ENCODE measurements at regions not wholly inside any gene's neighbourhood (a gene's known extent, or its start where the extent isn't known, plus 50 kb on each side); places are given as distances from the start of the nearest gene placed in this dataset.

DNA sequence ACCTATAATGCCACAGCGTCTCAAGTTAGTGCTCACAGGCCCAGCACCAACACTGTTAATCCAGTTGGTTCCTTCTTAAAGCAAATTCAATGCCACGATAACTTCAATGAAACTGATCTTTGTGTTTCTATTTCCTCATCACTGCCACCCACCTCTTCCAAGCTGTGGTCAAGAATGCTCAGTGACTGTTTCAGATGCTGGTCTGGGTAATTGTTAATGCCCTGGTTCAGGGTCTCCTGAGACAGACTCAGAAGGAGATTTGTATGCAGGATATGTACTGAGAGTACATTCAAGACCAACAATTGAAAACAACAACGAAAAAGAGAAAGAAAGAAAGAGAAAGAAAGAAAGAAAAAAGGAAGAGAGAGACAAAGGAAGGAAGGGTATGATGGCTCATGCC lies 505.3 kb downstream of the TLE4 start:
- no peak for DNase-seq (ENCODE audit: low spot score)
- TF ChIP-seq, protein P1, sequence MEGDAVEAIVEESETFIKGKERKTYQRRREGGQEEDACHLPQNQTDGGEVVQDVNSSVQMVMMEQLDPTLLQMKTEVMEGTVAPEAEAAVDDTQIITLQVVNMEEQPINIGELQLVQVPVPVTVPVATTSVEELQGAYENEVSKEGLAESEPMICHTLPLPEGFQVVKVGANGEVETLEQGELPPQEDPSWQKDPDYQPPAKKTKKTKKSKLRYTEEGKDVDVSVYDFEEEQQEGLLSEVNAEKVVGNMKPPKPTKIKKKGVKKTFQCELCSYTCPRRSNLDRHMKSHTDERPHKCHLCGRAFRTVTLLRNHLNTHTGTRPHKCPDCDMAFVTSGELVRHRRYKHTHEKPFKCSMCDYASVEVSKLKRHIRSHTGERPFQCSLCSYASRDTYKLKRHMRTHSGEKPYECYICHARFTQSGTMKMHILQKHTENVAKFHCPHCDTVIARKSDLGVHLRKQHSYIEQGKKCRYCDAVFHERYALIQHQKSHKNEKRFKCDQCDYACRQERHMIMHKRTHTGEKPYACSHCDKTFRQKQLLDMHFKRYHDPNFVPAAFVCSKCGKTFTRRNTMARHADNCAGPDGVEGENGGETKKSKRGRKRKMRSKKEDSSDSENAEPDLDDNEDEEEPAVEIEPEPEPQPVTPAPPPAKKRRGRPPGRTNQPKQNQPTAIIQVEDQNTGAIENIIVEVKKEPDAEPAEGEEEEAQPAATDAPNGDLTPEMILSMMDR (IDR thresholded peaks at IDR 0.05; ENCODE audit: extremely low read depth, missing control alignments): no peak

DNA sequence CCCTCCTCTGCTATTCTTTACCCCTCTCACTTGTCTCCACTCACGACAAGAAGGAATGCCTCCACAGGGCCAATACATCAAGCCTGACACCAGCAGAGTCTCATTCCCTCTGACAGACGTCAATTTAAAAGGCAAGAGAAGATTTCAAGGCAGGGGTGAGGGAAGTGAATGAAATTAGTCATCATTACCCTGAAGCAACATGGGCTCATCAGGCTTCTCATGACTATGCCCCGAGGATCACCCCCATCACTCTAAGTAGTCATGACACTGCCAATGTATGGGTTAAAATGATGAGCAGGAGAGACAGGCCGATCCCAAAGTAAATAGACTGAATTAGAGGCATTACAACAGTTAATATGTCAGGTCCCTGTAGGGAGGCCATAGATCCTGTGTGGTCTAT lies 504.4 kb downstream of the TLE4 start:
- TF ChIP-seq, protein P1 (IDR thresholded peaks at IDR 0.05; ENCODE audit: extremely low read depth, missing control alignments): no peak
- DNase-seq (ENCODE audit: low spot score): no peak

DNA sequence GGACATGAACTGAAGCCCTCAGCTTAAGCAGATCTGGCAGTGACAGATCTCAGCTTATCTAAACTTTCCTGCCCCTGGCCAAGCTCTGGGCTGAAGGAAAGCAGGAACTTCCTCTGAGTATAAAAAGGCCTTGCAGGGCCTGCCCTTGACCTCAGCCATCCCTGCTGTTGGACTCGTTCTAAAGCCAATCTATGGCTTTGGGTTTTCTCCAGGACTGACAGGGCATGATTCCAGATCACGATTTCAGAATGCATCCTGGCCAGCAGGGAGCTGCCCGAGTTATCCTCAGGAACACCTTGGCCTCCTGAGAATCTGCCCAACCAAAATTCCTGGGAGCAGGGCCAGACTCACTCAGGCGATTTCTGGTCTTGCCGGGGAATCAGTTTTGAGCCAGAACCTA lies 502.7 kb downstream of the TLE4 start:
- TF ChIP-seq, protein P1 (IDR thresholded peaks at IDR 0.05; ENCODE audit: extremely low read depth, missing control alignments): no peak
- DNase-seq (ENCODE audit: low spot score): no peak

DNA sequence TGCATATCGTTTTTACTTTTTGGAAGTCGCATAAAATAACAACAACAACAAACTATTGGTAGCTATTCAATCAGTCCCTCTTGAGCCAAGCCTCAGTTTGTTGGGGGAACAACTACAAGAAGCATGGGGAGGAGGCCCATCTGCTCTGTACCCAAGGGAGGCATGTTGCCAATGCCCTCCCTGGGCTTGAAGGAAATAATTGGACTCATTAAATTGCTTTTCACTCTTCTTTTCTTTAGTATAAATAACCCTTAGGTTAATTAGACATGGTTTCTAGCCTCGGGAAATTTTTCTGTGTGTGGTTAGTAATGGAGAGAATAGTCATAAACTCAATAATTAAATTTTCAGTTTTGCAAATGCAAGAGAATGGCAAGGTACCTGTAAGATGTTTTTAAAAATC lies 500.7 kb downstream of the TLE4 start:
- TF ChIP-seq, protein P1 (IDR thresholded peaks at IDR 0.05; ENCODE audit: extremely low read depth, missing control alignments): no peak
- DNase-seq (ENCODE audit: low spot score): no peak

DNA sequence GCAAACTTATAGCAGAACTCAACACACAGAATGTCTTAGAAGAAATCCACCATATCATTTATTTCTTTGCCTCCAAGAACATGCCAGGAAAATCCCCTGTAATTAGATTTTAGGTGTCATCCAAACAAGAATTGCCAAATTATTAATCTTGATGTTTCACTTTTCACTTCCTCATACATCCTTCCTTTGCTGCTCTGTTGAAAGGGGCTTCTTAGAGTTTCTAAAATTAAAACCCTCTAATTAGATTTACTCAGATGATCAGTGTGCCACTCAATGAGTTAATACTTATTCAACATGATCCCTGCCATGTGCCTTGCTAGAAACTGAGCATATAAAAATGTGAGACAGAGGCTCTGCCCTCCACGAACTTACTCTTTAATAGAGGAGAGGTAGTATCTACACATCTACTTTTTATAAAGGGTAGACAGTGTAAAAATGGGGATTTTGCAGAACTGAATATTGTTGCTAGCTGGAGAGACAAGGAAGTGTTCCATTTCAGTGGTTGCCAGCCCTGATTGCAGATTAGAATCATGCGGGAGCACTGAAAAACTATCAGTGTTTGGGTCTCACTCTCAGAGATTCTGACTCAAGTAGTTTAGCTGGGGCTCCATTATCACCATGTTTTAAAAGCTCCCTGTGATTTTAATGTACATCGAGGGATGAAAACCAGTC lies 498.4 kb downstream of the TLE4 start:
- DNase-seq (ENCODE audit: low spot score): no peak
- TF ChIP-seq, protein P1 (IDR thresholded peaks at IDR 0.05; ENCODE audit: extremely low read depth, missing control alignments): no peak

DNA sequence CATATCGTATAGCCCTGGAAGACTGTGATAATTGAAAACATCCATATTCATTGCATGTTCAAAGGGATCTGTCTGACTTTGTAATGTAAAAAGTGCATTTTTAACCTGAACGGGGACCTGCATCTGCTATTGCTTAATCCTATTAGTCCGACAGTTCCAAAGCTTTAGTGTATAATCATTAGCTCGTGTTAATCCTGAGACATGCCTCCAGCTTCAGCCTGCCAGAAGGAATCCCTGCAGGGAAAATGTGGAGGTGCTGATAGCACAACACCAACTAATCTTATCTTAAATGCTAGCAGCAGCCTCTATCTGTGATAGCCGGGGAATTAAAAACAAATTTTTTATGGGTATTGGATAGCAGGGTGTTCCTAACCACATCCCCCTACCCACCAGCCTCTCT lies 495.2 kb downstream of the TLE4 start:
- TF ChIP-seq, protein P1 (IDR thresholded peaks at IDR 0.05; ENCODE audit: extremely low read depth, missing control alignments): no peak
- DNase-seq (ENCODE audit: low spot score): no peak

DNA sequence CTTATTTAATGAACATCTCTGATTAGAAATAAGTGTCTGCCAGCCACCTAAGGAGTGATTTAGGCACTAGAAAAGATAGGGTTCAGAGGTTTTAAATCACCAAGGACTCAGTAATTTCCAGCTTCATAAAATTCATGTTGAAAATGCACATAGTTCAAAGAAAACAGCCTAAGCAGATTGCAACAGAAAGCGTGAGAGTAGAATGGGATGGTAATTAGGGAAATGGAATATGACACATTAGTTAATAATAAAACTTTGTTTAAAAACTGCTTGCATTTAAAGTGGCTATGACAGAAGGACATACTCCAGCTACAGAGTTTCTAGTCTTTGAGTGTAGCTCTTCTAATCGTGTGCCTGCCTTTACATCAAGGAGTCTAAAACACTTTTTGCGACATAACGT lies 490.8 kb downstream of the TLE4 start:
- TF ChIP-seq, protein P1 (IDR thresholded peaks at IDR 0.05; ENCODE audit: extremely low read depth, missing control alignments): no peak
- DNase-seq (ENCODE audit: low spot score): no peak
